GM19467 (cell line): ENCODE measurements at regions not wholly inside any gene's neighbourhood (a gene's known extent, or its start where the extent isn't known, plus 50 kb on each side); places are given as distances from the start of the nearest gene placed in this dataset.

Experiments used
- ATAC-seq: cut with Tn5 transposase; IDR thresholded peaks from one replicate; pipeline ENCODE4 v1.9.1; 2021; ENCODE audit warnings: mild to moderate bottlenecking, moderate library complexity; ENCODE audit not compliant: unreplicated experiment

DNA sequence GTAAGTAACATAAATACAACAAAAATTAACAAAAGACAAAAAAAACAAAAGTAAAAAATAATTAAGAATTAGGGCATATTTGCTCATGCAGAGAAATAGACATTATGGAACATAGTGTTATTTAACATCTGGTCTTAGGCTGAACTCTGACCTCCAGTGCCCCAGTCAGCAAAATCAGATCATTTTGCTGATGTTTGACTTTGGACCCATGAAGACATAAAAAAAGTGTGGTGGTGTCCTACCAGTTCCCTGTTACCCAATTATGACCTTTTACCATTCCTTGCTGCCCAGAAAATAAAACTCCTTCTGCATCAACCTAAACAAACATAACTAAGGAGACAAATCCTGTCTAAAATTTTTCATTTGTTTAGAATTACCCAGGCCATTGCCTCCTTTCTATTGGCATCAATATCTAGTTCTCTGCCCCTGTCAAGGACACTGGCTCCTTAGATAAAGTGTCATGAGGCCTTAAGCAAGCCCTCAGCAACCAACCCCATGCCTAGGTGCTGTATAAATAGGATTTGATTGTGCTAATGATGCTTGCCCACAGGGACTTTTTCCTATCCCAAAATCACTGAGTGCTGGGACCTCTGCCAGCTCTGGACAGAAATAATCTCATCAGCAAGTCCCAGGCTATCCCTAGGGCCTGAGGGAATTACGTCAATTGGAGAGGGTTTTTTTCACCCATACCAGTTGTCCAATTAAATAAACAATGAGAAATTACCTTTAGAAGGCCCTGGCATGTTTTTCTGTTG, 334.5 kb upstream of the UMPS start:
- ATAC-seq = no peak

DNA sequence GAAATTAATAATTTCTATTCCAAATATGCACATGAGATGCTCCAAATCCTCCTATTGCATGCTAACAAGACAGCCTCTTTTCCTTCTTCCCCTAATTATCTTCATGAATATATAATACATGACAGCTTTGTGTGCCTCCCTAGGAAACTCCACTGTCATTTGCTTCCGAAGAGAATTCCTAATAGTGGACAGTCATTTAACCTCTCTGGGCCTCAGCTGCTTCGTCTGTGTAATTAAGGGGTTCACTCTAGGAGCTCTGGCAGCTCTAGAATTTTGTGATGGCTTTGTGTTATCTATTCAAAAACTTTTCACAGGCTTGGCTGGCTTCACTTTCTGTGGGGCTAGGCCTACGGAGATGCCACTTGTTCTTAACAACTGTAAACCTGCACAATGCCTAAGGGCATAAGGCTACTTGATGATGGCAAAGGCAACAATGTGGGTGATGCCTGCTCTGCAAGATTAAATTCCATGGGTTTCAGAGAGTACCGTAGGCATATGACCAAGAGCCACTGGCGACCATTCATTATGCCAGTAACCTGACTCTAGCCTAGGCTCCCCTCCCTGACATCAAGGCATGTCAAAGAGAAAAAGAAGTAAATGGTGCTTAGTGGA, 333.8 kb upstream of the UMPS start:
- no peak for ATAC-seq

DNA sequence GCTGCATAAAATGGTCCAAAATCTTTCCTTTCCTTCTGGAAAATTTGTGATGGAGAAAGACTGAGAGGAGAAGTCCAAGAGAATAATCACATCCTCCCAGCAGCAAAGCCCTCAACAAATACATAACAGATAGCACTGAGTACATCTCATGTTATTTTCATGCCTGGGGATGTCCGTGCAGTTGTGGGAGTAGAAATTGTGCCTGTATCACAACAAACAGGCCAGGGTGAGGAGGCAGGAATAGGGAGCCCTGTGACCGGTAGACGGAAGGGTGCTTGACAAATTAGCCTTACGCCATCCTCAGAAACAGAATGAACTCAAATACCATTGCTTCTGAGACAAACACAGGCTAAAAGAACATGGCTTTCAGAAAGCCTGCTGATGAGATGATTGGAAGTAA, 333.2 kb upstream of the UMPS start:
- ATAC-seq = no peak

DNA sequence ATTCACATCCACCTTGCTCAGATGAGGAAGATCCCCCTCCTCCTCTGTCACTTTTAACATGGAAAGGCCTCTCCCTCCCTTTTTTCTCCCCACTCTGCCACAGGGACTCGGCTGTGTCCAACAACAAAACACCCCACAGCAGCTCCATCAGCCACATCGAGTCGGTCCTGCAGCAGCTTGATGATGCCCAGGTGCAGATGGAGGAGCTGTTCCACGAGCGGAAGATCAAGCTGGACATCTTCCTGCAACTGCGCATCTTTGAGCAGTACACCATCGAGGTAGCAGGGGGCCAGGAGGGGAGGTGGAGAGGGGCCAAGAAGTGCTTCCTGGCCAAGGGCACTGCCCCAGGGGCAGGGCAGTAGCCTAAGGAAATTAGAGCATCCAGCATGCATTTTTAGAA, 331.7 kb upstream of the UMPS start:
- ATAC-seq = no peak

DNA sequence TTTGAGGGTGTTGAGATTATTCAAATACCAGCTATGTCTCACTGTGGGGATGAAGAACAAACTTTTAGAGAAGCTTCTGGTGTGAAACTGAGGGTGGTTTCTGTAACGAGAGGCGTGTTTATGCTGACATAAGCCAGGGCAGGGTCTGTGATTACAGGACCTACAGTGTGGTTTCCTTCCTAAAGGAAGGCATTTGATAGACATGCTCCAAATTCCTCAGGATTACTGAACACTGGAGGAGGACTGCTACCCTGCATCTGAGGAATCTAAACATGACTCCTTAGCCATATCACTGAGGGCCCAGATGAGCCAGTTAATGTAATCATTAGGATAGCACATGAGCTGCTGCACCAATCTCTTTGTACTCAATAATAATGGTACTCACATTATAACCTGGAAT, 328.4 kb upstream of the UMPS start:
- no peak for ATAC-seq

DNA sequence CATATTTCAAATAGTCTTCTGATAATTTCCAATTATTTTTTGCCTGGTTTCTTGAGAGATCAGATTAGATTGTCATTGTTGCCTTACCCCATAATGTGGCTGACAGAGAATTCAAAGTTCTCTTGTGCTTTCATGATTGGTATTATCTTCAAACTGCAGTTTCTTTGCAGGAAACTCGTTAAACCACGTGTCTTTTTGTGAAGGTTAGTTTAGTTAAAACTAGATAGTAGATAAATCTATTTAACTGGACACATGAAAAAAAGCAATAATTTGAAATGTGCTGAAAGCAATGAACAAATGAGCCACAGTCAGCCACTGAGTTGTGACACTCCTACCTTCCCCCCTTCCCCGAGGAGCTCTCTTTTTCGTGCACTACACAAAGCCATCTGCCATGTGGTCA, 327.5 kb upstream of the UMPS start:
- no peak for ATAC-seq

DNA sequence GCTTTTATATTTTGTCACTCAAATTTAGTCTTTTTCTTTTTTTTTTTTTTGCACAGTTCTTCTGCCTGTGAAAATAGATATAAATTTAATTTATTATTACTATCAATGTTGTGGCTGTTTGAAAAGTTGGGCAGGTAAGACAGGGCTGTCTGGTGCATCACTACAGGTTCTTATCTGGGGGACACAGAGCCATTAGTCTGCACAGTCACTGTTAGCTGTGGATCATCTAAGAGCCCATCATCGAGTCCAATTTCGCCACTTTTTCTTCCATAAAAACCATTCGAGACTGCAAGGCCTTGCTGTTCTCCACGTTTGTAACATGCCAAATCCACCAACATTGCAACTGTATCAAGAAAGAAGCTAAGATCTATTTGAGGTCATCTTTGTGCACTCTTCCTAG, 325.6 kb upstream of the UMPS start:
- no peak for ATAC-seq

DNA sequence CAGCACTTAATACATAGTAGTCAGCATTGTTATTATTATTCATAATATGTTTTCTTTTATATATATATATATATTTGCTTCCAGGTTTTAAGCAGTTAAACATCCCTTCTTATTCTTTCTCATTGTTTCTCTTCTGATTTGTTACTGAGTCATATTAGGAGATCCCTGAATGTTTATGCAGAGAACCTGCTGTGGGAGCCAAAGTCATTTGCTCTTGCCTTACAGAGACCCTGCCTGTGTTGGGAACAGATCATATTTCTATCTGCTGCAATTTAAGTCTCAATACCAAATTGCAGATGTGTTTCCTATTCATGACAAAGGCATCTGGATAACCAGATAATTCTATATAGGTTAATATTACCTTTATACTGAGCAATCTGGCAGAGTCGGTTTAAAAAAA, 323.0 kb upstream of the UMPS start:
- ATAC-seq = no peak

DNA sequence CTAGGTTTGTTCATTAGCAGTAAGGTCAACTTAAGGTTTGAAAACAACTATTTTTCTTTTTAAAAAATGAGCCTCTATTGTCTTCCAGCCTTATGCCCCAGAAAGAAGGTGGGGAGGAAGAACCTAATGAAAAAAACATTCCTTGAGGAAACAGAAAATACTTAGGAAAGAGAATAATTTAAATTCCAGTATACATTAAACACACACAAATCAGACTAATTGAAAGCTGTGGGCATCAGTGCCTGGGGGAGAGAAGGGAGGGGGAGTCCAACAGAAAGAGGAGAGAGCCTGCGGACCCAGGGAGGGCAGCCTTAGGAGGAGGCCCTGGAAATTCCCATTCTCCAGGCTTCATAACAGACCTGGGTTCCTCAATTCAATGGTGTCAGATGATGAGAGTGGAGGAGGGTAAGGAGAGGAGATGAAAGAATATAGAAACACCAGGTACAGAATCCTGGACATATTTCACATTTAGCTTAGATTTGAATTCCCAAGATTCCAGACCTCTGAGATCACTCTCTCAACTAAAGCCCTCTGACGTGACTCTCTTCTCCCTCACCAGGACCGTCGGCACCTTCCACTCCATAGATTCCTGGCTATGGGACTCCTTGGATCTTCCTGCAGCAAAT, 320.5 kb upstream of the UMPS start:
- ATAC-seq = no peak

DNA sequence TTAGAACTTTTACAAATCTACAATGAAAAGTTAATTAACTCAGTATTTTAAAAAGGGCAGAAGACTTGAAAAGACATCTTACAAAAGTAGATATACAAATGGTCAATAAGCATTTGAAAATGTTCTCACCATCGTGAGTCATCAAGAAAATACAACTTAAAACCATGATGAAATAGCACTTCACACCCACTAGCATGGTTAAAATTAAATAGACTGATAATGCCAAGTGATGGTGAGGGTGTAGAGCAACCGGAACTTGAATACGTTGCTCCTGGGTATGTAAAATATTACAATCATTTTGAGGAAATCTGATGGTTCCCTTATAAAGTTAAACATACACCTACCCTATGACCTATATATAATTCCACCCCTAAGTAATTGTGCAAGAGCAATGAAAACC, 319.8 kb upstream of the UMPS start:
- ATAC-seq = no peak

DNA sequence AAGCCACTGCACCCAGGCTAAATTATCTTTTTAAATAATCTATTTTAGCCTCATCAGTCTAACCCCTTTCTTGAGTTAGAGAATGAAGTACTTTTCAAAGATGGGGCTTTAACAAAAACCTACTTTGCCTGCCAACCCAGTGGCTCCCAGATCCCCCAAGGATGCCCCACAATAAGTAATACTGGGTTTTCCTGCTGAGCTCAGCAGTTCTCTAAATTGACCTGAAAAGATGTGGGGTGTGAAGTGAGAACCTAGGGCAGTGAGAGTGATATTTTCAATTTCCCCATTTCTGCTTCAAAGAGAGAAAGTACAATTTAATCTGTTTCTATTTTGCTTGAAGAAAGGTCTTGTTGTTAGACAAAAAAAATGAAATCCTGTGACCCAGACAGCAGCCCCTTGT, 318.5 kb upstream of the UMPS start:
- no peak for ATAC-seq

DNA sequence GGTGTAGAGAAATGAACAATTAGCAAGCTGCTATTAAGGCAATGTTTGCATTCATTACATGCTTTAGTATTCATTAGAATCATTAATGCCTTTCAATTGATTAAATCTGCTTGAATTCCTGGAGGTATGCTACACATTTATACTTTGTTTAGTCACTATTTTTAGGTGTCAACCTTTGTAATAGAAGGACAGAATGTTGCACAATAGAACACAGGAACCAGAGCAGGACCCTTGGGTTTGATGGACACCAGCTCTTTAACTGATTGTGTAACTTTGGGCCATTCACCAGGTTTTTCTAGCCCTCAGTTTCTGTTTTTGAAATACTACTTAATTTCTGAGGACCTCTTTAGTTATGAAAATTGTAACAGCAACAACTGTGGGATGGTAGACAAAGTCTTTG, 317.6 kb upstream of the UMPS start:
- no peak for ATAC-seq

DNA sequence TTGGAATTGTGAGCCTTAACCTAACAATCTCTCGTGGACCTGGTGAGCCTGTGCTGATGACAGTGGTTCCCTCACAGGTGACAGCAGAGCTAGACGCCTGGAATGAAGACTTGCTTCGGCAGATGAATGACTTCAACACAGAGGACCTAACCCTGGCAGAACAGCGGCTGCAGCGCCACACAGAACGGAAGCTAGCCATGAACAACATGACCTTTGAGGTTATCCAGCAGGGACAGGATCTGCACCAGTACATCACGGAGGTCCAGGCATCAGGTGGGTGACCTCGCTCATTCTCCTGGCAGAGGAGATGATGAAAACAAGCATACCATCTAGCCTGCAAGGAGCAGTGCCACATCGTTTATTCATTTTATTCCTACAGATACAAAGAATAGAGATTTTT, 316.9 kb upstream of the UMPS start:
- no peak for ATAC-seq

DNA sequence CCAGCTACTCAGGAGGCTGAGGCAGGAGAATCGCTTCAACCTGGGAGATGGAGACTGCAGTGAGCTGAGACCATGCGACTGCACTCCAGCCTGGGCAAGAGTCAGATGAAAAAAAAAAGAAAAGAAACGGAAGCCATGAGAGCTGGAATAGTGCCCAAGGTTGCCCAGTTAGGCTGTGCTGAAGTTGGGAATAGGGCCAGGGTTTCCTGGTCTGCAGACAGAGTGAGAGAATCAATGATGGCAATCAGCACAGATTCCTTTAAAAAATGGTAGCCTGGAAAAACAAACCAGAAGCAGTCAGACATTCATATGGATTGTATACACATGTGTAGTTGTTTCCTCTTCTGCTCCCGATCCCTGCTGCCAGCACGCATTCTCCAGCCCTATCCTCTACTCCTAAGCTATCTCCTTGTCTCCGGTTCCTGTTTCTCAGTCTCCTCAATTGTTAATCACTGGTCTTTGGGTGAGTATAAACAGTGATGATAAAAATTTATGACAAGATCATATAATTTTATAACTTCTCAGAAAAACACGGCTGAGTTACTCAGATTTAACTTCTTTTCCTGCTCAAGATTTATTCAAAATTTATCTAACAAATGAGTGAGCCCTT, 316.2 kb upstream of the UMPS start:
- no peak for ATAC-seq

DNA sequence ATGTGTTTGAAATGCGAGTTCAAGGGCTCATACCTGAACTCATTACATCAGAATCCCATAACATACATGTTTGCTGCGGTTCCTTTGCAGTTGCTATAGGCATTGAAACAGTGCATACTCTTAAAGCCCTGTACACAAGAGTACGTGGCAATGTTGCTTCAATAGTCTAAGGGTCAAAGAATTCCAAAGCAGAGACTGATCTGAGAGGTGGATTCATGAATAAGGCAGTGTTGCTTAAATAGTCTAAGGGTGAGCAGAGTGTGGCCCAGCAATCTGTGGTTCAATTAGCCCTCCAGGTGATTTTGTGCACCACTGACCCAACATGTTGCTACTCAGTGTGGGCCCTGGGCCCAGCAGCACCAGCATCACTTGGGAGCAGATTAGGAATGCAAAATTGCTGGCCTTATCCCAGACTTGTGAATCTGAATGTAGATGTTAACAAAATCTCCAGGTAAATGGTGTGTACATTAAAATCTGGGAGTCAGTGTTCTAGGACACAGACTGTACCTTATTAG, 314.7 kb upstream of the UMPS start:
- ATAC-seq = no peak

DNA sequence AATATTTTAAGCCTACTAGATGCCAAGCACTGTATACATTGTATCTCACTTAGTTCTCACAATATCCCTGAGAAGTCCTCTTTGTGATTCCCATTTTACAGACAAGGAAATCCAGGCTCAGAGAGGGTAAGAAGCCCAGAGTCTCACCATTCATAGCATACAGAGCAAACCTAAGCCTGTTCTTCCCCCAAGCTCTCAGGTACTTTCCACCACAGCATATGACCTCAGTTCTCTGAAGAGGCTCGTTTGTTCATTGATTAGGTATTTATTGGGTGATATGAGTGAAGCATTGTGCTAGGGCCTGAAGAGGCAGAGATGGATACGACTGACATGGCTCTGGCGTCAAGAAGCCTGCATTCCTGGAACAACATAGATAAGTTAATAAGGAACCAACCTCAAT, 310.9 kb upstream of the UMPS start:
- no peak for ATAC-seq

DNA sequence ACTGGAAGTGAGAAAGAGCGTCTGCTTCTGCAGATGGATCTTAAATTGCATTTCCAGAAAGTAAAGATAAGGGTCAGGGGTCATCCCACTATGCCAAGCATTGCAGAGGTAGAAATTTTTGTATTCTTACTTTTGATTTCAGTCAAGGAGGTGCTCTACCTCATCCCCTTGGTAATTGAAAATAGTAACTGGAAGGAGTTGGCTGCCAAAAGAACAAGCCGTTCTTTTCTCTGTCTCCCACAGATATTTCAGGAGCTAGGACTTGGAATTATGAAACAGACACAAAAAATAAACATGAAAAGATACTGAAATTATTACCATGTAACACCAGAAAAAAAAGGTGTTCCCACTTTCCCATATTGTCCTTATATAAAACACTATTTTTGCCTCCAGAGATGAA, 309.9 kb upstream of the UMPS start:
- ATAC-seq = no peak

DNA sequence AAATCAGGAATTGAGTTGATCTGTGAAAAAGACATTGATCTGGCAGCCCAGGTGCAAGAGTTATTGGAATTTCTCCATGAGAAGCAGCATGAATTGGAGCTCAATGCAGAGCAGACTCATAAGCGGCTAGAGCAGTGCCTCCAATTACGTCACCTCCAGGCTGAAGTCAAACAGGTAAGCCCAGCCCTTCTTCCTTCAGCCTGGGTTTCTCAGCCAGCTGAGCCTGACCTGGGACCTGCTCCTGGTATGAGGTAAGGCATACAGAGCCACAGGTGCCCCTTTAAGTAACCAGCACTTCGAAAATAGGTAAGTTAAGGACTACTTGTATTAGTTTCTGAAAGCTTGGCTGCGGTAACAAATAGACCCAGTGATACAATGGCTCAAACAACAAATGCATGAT, 307.4 kb upstream of the UMPS start:
- no peak for ATAC-seq

DNA sequence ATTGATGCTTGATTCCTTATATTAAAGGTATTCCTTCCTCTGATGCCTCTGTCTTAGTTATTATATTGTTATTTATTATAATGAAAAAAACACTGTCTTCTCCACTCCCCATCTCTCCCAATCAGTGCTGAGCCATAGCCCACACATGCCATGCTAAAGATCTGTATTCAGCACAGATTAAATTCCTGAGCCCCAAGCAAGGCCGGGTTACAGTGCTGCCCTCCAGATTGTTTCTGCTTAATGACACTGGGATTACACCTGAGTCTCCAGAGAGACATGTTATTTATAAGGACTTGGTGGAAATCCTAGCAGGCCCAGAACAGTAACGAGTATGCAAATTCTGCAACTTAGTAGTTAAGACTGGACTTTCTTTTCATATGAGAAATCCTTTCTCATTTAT, 305.9 kb upstream of the UMPS start:
- ATAC-seq = no peak

DNA sequence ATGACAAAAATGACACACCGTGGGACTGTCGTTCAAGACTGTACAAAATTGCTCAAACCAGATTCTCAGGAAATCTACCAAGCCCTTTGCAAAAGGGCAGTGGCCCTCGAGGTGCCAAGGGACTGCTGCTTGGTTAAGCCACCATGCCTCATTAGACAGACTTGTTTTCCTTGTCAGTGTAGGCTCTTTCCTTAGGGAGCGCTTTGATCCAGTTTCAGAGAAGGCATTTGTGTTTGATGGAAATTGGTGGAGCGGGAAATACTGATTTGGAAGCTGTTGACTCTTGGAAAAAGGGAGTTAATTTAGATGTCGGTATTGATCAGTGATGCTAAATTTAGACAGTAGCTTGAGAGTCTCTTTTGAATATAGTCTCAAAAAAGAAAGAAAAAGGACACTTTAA, 304.3 kb upstream of the UMPS start:
- no peak for ATAC-seq

DNA sequence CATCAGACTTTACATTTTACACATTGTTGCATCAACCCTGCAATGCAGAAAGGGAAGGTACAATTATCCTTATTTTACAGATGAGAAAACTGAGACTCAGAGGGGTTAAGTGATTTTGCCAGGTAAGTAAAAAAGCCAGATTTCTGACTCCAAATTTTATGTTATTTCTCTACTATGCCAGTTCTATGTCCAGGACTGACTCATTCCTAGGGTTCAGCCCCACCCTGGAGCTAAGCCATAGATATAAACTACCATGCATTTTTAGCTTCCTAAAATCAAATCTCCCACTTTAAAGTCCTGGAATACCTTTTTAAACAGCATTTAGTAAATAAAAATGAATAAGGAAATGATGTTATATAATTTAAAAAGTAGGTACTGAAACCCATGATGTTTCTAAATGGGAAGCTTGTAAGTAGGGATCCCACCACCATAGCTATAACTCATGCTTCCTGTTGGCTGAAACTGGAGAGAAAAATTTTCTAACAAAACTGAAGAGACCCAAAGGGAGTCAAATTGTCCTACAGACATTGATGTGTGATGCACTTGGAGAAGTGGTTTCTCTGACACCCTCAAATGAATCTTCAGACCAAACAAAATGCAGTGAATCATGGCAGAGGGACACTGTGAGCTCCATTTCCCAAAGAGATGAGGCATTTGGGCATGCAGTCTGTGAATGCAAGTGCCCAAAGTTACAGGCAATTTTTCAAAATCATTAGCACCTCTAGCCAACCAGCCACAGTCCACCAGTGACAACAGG, 301.7 kb upstream of the UMPS start:
- ATAC-seq = no peak
